ENCODE measurements at regions not wholly inside any gene's neighbourhood (a gene's known extent, or its start where the extent isn't known, plus 50 kb on each side); places are given as distances from the start of the nearest gene placed in this dataset.
"Not testable (repeated sequence)": the region's sequence is repeated elsewhere in the genome, so short reads cannot be mapped to it uniquely, and the experiment has no call there.

DNA sequence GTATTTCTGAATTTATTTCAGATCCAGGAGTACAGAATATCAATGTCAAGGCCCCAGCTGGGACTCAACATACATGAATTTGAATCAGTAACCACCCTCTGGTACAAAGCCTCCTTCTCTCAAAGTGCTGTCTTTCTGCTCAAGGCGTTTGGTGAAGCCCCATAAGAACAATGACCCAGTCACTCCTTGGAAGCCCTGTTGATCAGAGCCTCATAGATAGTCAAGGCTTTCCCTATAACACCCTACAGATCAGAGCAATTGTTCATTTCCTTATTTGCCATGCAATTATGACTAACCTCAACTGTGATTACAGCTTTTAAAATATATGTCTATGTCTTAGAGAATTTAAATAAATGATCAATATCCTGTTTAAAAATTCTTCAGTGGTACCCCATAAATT, 159.1 kb upstream of the CREB1 start:
- H3K4me1 ChIP-seq (ENCODE audit: insufficient read depth, insufficient read length), result no peaks in the 10 kb centered on the region
- no peak overlapping the region for H3K4me3 ChIP-seq (ENCODE audit: insufficient read length, low read depth)
- no peak for DNase-seq (ENCODE audit: low read depth, low spot score)
- H3K36me3 ChIP-seq (ENCODE audit: insufficient read depth, insufficient read length, low read length), result no peaks in the 10 kb centered on the region
- no peaks in the 10 kb centered on the region for H3K27me3 ChIP-seq (ENCODE audit: insufficient read depth, insufficient read length)
- H3K9me3 ChIP-seq (ENCODE audit: insufficient read depth, low read length), result peaks cover 9% of the 10 kb centered on the region; the same call in 1 of the 2 replicates
- no peak overlapping the region for H3K9ac ChIP-seq (ENCODE audit: insufficient read length, low read depth)
- TF ChIP-seq SUZ12 (IDR thresholded peaks at IDR 0.05; ENCODE audit: extremely low read depth, insufficient read depth, insufficient read length), result no peak
- no peak for TF ChIP-seq ZNF274 (IDR thresholded peaks at IDR 0.05; ENCODE audit: low read depth, low read length)
- no peak for TF ChIP-seq YY1 (IDR thresholded peaks at IDR 0.05; ENCODE audit: insufficient read depth, insufficient read length)

DNA sequence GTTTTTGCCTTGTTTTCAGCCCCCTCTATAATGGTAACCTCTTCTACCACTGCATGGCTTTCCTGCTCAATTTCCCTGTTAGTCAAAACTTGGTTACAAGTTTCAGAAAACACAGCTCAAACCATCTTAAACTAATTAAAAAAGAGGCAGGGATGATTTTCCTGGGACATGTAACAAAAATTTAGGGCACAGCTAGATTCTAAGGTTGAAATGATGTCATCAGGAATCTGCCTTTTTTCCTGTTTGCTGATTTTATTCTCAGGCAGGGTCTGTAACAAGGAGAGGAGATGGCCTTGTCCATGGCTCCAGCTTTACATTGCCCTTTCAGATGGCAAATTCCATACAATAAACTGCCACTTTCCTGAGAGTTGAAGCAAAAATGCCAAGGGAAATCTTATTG, 157.9 kb upstream of the CREB1 start:
- Histone ChIP-seq H3K4me1 (ENCODE audit: insufficient read depth, insufficient read length) (no peaks in the 10 kb centered on the region), H3K4me3 (ENCODE audit: insufficient read length, low read depth) (no peak overlapping the region), H3K36me3 (ENCODE audit: insufficient read depth, insufficient read length, low read length) (no peaks in the 10 kb centered on the region), H3K27me3 (ENCODE audit: insufficient read depth, insufficient read length) (no peaks in the 10 kb centered on the region), H3K9me3 (ENCODE audit: insufficient read depth, low read length) (peaks cover 9% of the 10 kb centered on the region; the same call in 1 of the 2 replicates), H3K9ac (ENCODE audit: insufficient read length, low read depth) (no peak overlapping the region)
- DNase-seq (ENCODE audit: low read depth, low spot score), result no peak
- no peak for TF ChIP-seq SUZ12 (IDR thresholded peaks at IDR 0.05; ENCODE audit: extremely low read depth, insufficient read depth, insufficient read length)
- TF ChIP-seq YY1 (IDR thresholded peaks at IDR 0.05; ENCODE audit: insufficient read depth, insufficient read length), result no peak
- no peak for TF ChIP-seq ZNF274 (IDR thresholded peaks at IDR 0.05; ENCODE audit: low read depth, low read length)

DNA sequence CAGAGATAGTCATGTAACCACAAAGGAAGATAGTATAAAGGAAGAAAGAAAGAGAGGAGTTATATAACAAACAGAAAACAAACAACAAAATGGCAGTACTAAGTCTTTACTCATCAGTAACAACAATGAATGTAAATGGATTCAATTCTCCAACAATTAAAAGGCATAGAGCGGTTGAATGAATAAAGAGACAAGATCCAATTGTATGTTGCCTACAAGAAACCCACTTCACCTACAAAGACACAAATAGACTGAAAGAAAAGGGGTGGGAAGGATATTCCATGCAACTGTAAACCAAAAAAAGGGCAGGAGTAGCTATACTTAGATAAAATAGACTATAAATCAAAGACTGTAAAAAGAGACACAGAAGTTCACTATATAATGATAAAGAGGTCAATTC, 157.3 kb upstream of the CREB1 start:
- Histone ChIP-seq H3K4me3 (ENCODE audit: insufficient read length, low read depth) (no peak overlapping the region), H3K36me3 (ENCODE audit: insufficient read depth, insufficient read length, low read length) (no peaks in the 10 kb centered on the region), H3K9ac (ENCODE audit: insufficient read length, low read depth) (no peak overlapping the region), H3K9me3 (ENCODE audit: insufficient read depth, low read length) (peaks cover 9% of the 10 kb centered on the region; the same call in 1 of the 2 replicates), H3K27me3 (ENCODE audit: insufficient read depth, insufficient read length) (no peaks in the 10 kb centered on the region), H3K4me1 (ENCODE audit: insufficient read depth, insufficient read length) (no peaks in the 10 kb centered on the region)
- TF ChIP-seq SUZ12 (IDR thresholded peaks at IDR 0.05; ENCODE audit: extremely low read depth, insufficient read depth, insufficient read length), result no peak
- no peak for TF ChIP-seq YY1 (IDR thresholded peaks at IDR 0.05; ENCODE audit: insufficient read depth, insufficient read length)
- no peak for TF ChIP-seq ZNF274 (IDR thresholded peaks at IDR 0.05; ENCODE audit: low read depth, low read length)
- no peak for DNase-seq (ENCODE audit: low read depth, low spot score)

DNA sequence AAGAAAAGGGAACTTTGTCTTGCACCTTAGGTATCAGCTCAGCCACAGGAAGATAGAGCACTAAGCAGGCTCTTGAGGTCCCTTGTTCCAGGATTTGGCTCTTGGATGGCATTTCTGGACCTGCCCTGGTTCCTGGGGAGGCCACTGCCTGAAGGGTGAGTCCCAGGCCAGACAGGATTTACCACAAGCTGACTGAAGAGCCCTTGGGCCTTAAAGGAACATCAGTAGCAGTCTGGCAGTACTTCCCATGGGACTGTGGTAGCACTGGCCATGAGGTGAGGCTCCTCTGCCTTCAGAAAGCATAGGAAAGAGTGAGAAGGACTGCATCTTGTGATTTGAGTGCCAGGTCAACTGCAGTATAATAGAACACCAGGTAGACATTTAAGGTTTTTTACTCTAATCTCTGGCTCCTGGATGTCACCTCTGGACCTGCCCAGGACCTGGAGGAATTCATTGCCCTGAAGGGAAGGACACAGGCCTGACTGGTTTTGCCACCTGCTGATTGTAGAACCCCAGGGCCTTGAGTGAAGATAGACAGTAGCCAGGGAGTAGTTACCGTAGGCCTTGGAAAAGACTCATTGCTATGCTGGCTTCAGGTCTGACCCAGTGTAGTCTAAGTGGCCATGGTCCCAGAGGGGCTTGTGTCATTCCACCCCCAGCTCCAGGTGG, 154.4 kb upstream of the CREB1 start:
- no peak for TF ChIP-seq ZNF274 (IDR thresholded peaks at IDR 0.05; ENCODE audit: low read depth, low read length)
- TF ChIP-seq YY1 (IDR thresholded peaks at IDR 0.05; ENCODE audit: insufficient read depth, insufficient read length), result no peak
- no peak for TF ChIP-seq SUZ12 (IDR thresholded peaks at IDR 0.05; ENCODE audit: extremely low read depth, insufficient read depth, insufficient read length)

DNA sequence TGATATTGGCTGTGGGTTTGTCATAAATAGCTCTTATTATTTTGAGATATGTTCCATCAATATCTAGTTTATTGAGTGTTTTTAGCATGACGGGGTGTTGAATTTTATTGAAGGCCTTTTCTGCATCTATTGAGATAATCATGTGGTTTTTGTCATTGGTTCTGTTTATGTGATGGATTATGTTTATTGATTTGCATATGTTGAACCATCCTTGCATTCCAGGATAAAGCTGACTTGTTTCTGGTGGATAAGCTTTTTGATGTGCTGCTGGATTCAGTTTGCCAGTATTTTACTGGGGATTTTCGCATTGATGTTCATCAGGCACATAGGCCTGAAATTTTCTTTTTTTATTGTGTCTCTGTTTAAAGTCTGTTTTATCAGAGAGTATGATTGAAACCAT, 151.1 kb upstream of the CREB1 start:
- H3K27me3 ChIP-seq (ENCODE audit: insufficient read depth, insufficient read length); DNase-seq (ENCODE audit: low read depth, low spot score); H3K9ac ChIP-seq (ENCODE audit: insufficient read length, low read depth); H3K4me1 ChIP-seq (ENCODE audit: insufficient read depth, insufficient read length); H3K36me3 ChIP-seq (ENCODE audit: insufficient read depth, insufficient read length, low read length); H3K4me3 ChIP-seq (ENCODE audit: insufficient read length, low read depth): not testable (repeated sequence)
- H3K9me3 ChIP-seq (ENCODE audit: insufficient read depth, low read length), result peaks cover 21% of the 10 kb centered on the region; the same call in 1 of the 2 replicates

More for the DNA sequence above, 154.4 kb upstream of the CREB1 start:
- H3K27me3 ChIP-seq (ENCODE audit: insufficient read depth, insufficient read length), result no peaks in the 10 kb centered on the region
- no peaks in the 10 kb centered on the region for H3K36me3 ChIP-seq (ENCODE audit: insufficient read depth, insufficient read length, low read length)
- H3K4me3 ChIP-seq (ENCODE audit: insufficient read length, low read depth), result no peak overlapping the region
- H3K9me3 ChIP-seq (ENCODE audit: insufficient read depth, low read length), result peaks cover 16% of the 10 kb centered on the region; the same call in 1 of the 2 replicates
- no peak overlapping the region for H3K9ac ChIP-seq (ENCODE audit: insufficient read length, low read depth)
- H3K4me1 ChIP-seq (ENCODE audit: insufficient read depth, insufficient read length), result no peaks in the 10 kb centered on the region
- no peak for DNase-seq (ENCODE audit: low read depth, low spot score)

DNA sequence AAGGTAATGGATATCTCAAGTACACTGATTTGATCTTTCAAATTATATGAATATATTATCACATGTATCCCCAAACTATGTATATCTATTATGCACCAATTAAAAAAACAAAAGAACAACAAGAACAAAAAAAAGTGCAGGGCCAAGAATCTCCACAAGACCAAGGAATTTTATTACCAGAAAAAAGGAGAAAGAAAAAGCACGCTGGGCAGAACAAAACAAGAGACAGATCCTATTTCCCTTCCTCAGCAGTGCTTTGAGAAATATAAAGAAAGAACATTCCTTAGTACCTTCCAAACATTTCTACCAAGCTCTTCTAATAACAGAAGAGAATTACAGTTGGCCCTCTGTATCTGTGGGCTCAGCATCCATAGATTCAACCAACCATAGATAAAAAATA, 144.7 kb upstream of the CREB1 start:
- no peak overlapping the region for H3K4me3 ChIP-seq (ENCODE audit: insufficient read length, low read depth)
- H3K27me3 ChIP-seq (ENCODE audit: insufficient read depth, insufficient read length), result no peaks in the 10 kb centered on the region
- TF ChIP-seq YY1 (IDR thresholded peaks at IDR 0.05; ENCODE audit: insufficient read depth, insufficient read length), result no peak
- no peak for DNase-seq (ENCODE audit: low read depth, low spot score)
- H3K36me3 ChIP-seq (ENCODE audit: insufficient read depth, insufficient read length, low read length), result no peaks in the 10 kb centered on the region
- H3K9me3 ChIP-seq (ENCODE audit: insufficient read depth, low read length), result peaks cover 18% of the 10 kb centered on the region; the same call in 1 of the 2 replicates
- H3K9ac ChIP-seq (ENCODE audit: insufficient read length, low read depth), result no peak overlapping the region
- no peaks in the 10 kb centered on the region for H3K4me1 ChIP-seq (ENCODE audit: insufficient read depth, insufficient read length)

DNA sequence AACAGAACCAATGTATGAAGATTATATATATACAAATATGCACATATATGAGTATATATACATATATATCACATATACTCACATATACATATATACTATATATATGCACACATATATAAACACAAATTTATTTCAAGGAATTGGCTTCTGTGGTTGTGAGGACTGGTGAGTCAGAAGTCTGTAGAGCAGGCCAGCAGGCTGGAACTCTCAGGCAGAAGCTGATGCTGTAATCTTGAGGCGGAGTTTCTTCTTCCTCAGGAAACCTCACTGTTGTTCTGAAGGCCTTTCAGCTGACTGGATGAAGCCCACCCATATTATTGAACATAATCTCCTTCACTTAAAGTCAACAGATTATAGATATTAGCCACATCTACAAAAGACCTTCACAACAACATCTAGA, 143.9 kb upstream of the CREB1 start:
- Histone ChIP-seq H3K9me3 (ENCODE audit: insufficient read depth, low read length) (peaks cover 18% of the 10 kb centered on the region; the same call in 1 of the 2 replicates), H3K27me3 (ENCODE audit: insufficient read depth, insufficient read length) (no peaks in the 10 kb centered on the region), H3K9ac (ENCODE audit: insufficient read length, low read depth) (no peak overlapping the region), H3K36me3 (ENCODE audit: insufficient read depth, insufficient read length, low read length) (no peaks in the 10 kb centered on the region), H3K4me3 (ENCODE audit: insufficient read length, low read depth) (no peak overlapping the region), H3K4me1 (ENCODE audit: insufficient read depth, insufficient read length) (no peaks in the 10 kb centered on the region)
- TF ChIP-seq ZNF274 (IDR thresholded peaks at IDR 0.05; ENCODE audit: low read depth, low read length) (no peak), YY1 (IDR thresholded peaks at IDR 0.05; ENCODE audit: insufficient read depth, insufficient read length) (no peak), SUZ12 (IDR thresholded peaks at IDR 0.05; ENCODE audit: extremely low read depth, insufficient read depth, insufficient read length) (no peak)
- DNase-seq (ENCODE audit: low read depth, low spot score), result no peak

Data from NT2/D1 (cell line).